HCT116 (cell line): ENCODE measurements at regions not wholly inside any gene's neighbourhood (a gene's known extent, or its start where the extent isn't known, plus 50 kb on each side); places are given as distances from the start of the nearest gene placed in this dataset.

Source experiments
- ATAC-seq: fragments of 200-7000 bp; cut with Tn5 transposase; 2 replicates; pipeline ENCODE4 v1.9.1; 2020; ENCODE audit warnings: mild to moderate bottlenecking, moderate library complexity
- BruUV-seq: library from RNA; stranded (reverse); fragments of 400-500 nt; replicated peaks from 2 replicates; lab custom pipeline; 2021; lab: Mats Ljungman, UMichigan
- CTCF ChIA-PET: fragments of 300-600 bp; sonication (Branson Sonifier 250); formaldehyde crosslinking; loops from one replicate; lab custom pipeline; 2021; ENCODE audit warnings: antibody characterized with exemption; lab: Charles Lee
- POLR2A ChIA-PET: fragments of 300-600, 350-600 bp; sonication (Branson Sonifier 250); formaldehyde crosslinking; loops from one replicate; lab custom pipeline; 2021; ENCODE audit warnings: antibody characterized with exemption; lab: Charles Lee
- RAD21 ChIA-PET, 2 experiments: fragments of 300-600 bp; sonication (Branson Sonifier 250); formaldehyde crosslinking; loops; one replicate each; lab custom pipeline; 2023; ENCODE audit warnings: low total read pairs in 2 of 2; ENCODE audit not compliant: uncharacterized antibody in 2 of 2, unreplicated experiment in 2 of 2, low non-redundant PET in 1 of 2; lab: Charles Lee
- DNase-seq: peaks from one replicate; pipeline ENCODE4 v3.0.0-alpha.2; 2010; ENCODE audit warnings: low read depth, low spot score
- H2AFZ ChIP-seq: fragments of 200-600 bp; shearing (Covaris generic), sonication (generic); 2 replicates; pipeline ENCODE4 v1.6.1; 2017; ENCODE audit warnings: low read depth, mixed run types, mixed read lengths, antibody characterized with exemption, low read length; ENCODE audit not compliant: poor library complexity, severe bottlenecking
- H3K27ac ChIP-seq: 2 replicates; pipeline ENCODE4 v1.5.1; 2012; ENCODE audit warnings: low read depth, low read length
- H3K27me3 ChIP-seq: fragments of 200-600 bp; sonication (generic); 2 replicates; pipeline ENCODE4 v1.6.1; 2016; ENCODE audit warnings: mixed run types, low read length, mixed read lengths; ENCODE audit not compliant: insufficient read depth
- H3K36me3 ChIP-seq, 2 experiments: fragments of 200-500 bp in 1 of 2; fragments of 200-600 bp in 1 of 2; sonication (Bioruptor generic) in 1 of 2; sonication (generic) in 1 of 2; 2 replicates each; pipeline versions ENCODE4 v1.5.1 to v1.6.1; 2014 to 2016; ENCODE audit warnings: low read length in 2 of 2, inconsistent platforms in 1 of 2, mixed read lengths in 1 of 2, mixed run types in 1 of 2; ENCODE audit not compliant: insufficient read depth in 2 of 2, control insufficient read depth in 1 of 2
- H3K4me1 ChIP-seq, 2 experiments: fragments of 200-600 bp in 1 of 2; sonication (generic) in 1 of 2; 2 replicates each; pipeline versions ENCODE4 v1.5.1 to v1.6.1; 2012 to 2017; ENCODE audit warnings: low read length in 2 of 2, inconsistent platforms in 1 of 2, mild to moderate bottlenecking in 1 of 2, mixed read lengths in 1 of 2, mixed run types in 1 of 2, moderate library complexity in 1 of 2; ENCODE audit not compliant: insufficient read depth in 2 of 2, control insufficient read depth in 1 of 2
- H3K4me2 ChIP-seq: fragments of 200-600 bp; sonication (generic); 2 replicates; pipeline ENCODE4 v1.6.1; 2017; ENCODE audit warnings: mixed run types, low read length, mixed read lengths
- H3K4me3 ChIP-seq, 2 experiments: fragments of 200-600 bp in 1 of 2; sonication (generic) in 1 of 2; replicated peaks in 1 of 2; 2 replicates each; pipeline ENCODE4 v1.5.1; 2011 to 2016; ENCODE audit warnings: low read length in 2 of 2, control low read depth in 1 of 2, low read depth in 1 of 2, mild to moderate bottlenecking in 1 of 2, mixed read lengths in 1 of 2, mixed run types in 1 of 2
- H3K79me2 ChIP-seq: fragments of 200-600 bp; sonication (generic); 2 replicates; pipeline ENCODE4 v1.6.1; 2017; ENCODE audit warnings: mild to moderate bottlenecking, mixed run types, low read length, moderate library complexity, mixed read lengths; ENCODE audit not compliant: insufficient read depth
- H3K9ac ChIP-seq: fragments of 200-600 bp; sonication (generic); 2 replicates; pipeline ENCODE4 v1.6.1; 2016; ENCODE audit warnings: low read length, mixed read lengths
- H3K9me2 ChIP-seq: fragments of 200-600 bp; sonication (generic), shearing (Covaris generic); 2 replicates; pipeline ENCODE4 v1.6.1; 2017; ENCODE audit warnings: mixed run types, mild to moderate bottlenecking, moderate library complexity; ENCODE audit not compliant: insufficient read depth
- H3K9me3 ChIP-seq, 2 experiments: fragments of 200-500 bp in 1 of 2; fragments of 200-600 bp in 1 of 2; sonication (Bioruptor generic) in 1 of 2; sonication (generic) in 1 of 2; 2 replicates each; pipeline ENCODE4 v1.6.1; 2014 to 2017; ENCODE audit warnings: low read length in 2 of 2, mixed read lengths in 2 of 2, inconsistent platforms in 1 of 2, low read depth in 1 of 2, mild to moderate bottlenecking in 1 of 2, mixed run types in 1 of 2, moderate library complexity in 1 of 2; ENCODE audit not compliant: control insufficient read depth in 1 of 2, insufficient read depth in 1 of 2
- H4K20me1 ChIP-seq: fragments of 200-600 bp; sonication (generic), shearing (Covaris generic); 2 replicates; pipeline ENCODE4 v1.6.1; 2017; ENCODE audit warnings: mixed run types, mild to moderate bottlenecking, moderate library complexity; ENCODE audit not compliant: insufficient read depth
- CBX3 ChIP-seq: IDR thresholded peaks from 2 replicates; pipeline ENCODE4 v1.6.1; 2012; ENCODE audit warnings: low read depth
- CEBPB ChIP-seq: IDR thresholded peaks from 2 replicates; pipeline ENCODE4 v1.6.1; 2012; ENCODE audit warnings: low read depth
- EGR1 ChIP-seq: IDR thresholded peaks from 2 replicates; pipeline ENCODE4 v1.6.1; 2012; ENCODE audit warnings: low read depth
- ELF1 ChIP-seq: IDR thresholded peaks from 2 replicates; pipeline ENCODE4 v1.6.1; 2012; ENCODE audit warnings: low read depth, borderline replicate concordance
- EZH2 ChIP-seq: fragments of 200-600 bp; sonication (generic); IDR thresholded peaks from 2 replicates; pipeline ENCODE4 v1.6.1; 2017; ENCODE audit warnings: antibody characterized with exemption, mixed run types
- EZH2phosphoT487 ChIP-seq: fragments of 200-600 bp; IDR thresholded peaks from 2 replicates; pipeline ENCODE4 v1.6.1; 2018; ENCODE audit warnings: antibody characterized with exemption, borderline replicate concordance
- FOSL1 ChIP-seq: IDR thresholded peaks from 2 replicates; pipeline ENCODE4 v1.6.1; 2012; ENCODE audit warnings: low read depth
- POLR2A ChIP-seq: IDR thresholded peaks from 2 replicates; pipeline ENCODE4 v1.7.0; 2011; ENCODE audit warnings: borderline replicate concordance; ENCODE audit not compliant: insufficient read depth, insufficient read length; ENCODE audit errors: extremely low read depth
- POLR2AphosphoS5 ChIP-seq: IDR thresholded peaks from 2 replicates; pipeline ENCODE4 v1.6.1; 2011; ENCODE audit warnings: mild to moderate bottlenecking, low read depth, low read length, moderate library complexity
- RAD21 ChIP-seq: IDR thresholded peaks from 2 replicates; pipeline ENCODE4 v1.6.1; 2012; ENCODE audit warnings: low read depth, mild to moderate bottlenecking
- SIN3A ChIP-seq: IDR thresholded peaks from 2 replicates; pipeline ENCODE4 v1.6.1; 2012; ENCODE audit warnings: low read depth
- SP1 ChIP-seq: IDR thresholded peaks from 2 replicates; pipeline ENCODE4 v1.6.1; 2012; ENCODE audit warnings: low read depth
- SRF ChIP-seq: IDR thresholded peaks from 2 replicates; pipeline ENCODE4 v1.6.1; 2012; ENCODE audit warnings: low read depth
- TCF7L2 ChIP-seq: IDR thresholded peaks from 2 replicates; pipeline ENCODE4 v1.7.0; 2011; ENCODE audit warnings: borderline replicate concordance, inconsistent platforms; ENCODE audit not compliant: insufficient read depth, insufficient read length; ENCODE audit errors: extremely low read depth
- ZFX ChIP-seq: fragments of 450-650 bp; IDR thresholded peaks from 2 replicates; pipeline ENCODE4 v1.6.1; 2017
- ZNF274 ChIP-seq: fragments of 200-500 bp; sonication (Bioruptor generic); IDR thresholded peaks from 2 replicates; pipeline ENCODE4 v1.6.1; 2014; ENCODE audit warnings: mild to moderate bottlenecking, low read depth, low read length, inconsistent platforms
- intact Hi-C: fragments of 100-400 bp; cut with micrococcal nuclease; formaldehyde crosslinking; loops from 2 replicates; pipeline ENCODE4 v1.10.0; 2022
- TF ChIP-seq, protein P1 (sequence below): IDR thresholded peaks from 2 replicates; pipeline ENCODE4 v1.6.1; 2012; ENCODE audit warnings: low read depth
- TF ChIP-seq, protein P2 (sequence below): IDR thresholded peaks from 2 replicates; pipeline ENCODE4 v1.6.1; 2011; ENCODE audit warnings: mild to moderate bottlenecking, low read length, moderate library complexity; ENCODE audit not compliant: insufficient replicate concordance; ENCODE audit errors: extremely low read depth
- TF ChIP-seq, protein P3 (sequence below), 3 experiments: fragments of 200-600 bp in 1 of 3; sonication (generic) in 1 of 3; IDR thresholded peaks in 2 of 3; conservative IDR thresholded peaks in 1 of 3; 2 replicates each; pipeline ENCODE4 v1.5.1; 2012 to 2017; ENCODE audit warnings: low read depth in 2 of 3, low read length in 2 of 3, antibody characterized with exemption in 1 of 3, borderline replicate concordance in 1 of 3, control low read depth in 1 of 3, mild to moderate bottlenecking in 1 of 3, mixed read lengths in 1 of 3, mixed run types in 1 of 3, moderate library complexity in 1 of 3; ENCODE audit not compliant: insufficient read depth in 1 of 3
- TF ChIP-seq, protein P4 (sequence below): IDR thresholded peaks from 2 replicates; pipeline ENCODE4 v1.6.1; 2012

DNA sequence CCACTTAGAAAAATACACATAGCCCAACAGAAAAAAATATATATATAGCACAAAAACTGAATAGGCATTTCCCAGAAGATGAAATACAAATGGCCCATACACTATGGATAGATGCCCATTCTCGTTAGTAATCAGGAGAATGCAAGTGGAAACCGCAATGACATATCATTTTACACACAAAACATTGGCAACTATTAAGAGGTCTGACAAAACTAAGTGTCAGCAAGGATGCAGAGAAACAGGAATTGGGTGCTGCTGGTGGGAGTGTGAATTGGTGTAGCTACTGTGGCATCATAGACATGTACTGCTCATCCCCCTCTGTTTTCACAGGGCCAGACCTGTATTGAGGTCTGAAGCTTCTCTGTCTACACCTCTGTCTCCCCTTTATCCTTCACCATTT, 320.0 kb downstream of the IDS start:
- H3K4me3 ChIP-seq: no peak overlapping the region
- ChIA-PET CTCF (no interaction called here), POLR2A (no interaction called here), RAD21 (no interaction called here)
- no peaks in the 10 kb centered on the region for H3K4me1 ChIP-seq
- no peaks in the 10 kb centered on the region for H3K36me3 ChIP-seq
- H3K27ac ChIP-seq: no peak overlapping the region
- H3K9me3 ChIP-seq: no peaks in the 10 kb centered on the region
- H3K27me3 ChIP-seq: no peaks in the 10 kb centered on the region
- TF ChIP-seq, protein P1, sequence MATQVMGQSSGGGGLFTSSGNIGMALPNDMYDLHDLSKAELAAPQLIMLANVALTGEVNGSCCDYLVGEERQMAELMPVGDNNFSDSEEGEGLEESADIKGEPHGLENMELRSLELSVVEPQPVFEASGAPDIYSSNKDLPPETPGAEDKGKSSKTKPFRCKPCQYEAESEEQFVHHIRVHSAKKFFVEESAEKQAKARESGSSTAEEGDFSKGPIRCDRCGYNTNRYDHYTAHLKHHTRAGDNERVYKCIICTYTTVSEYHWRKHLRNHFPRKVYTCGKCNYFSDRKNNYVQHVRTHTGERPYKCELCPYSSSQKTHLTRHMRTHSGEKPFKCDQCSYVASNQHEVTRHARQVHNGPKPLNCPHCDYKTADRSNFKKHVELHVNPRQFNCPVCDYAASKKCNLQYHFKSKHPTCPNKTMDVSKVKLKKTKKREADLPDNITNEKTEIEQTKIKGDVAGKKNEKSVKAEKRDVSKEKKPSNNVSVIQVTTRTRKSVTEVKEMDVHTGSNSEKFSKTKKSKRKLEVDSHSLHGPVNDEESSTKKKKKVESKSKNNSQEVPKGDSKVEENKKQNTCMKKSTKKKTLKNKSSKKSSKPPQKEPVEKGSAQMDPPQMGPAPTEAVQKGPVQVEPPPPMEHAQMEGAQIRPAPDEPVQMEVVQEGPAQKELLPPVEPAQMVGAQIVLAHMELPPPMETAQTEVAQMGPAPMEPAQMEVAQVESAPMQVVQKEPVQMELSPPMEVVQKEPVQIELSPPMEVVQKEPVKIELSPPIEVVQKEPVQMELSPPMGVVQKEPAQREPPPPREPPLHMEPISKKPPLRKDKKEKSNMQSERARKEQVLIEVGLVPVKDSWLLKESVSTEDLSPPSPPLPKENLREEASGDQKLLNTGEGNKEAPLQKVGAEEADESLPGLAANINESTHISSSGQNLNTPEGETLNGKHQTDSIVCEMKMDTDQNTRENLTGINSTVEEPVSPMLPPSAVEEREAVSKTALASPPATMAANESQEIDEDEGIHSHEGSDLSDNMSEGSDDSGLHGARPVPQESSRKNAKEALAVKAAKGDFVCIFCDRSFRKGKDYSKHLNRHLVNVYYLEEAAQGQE: no peak
- no peak for TF ChIP-seq SP1
- TF ChIP-seq ZNF274: no peak
- TF ChIP-seq SIN3A: no peak
- TF ChIP-seq, protein P2, sequence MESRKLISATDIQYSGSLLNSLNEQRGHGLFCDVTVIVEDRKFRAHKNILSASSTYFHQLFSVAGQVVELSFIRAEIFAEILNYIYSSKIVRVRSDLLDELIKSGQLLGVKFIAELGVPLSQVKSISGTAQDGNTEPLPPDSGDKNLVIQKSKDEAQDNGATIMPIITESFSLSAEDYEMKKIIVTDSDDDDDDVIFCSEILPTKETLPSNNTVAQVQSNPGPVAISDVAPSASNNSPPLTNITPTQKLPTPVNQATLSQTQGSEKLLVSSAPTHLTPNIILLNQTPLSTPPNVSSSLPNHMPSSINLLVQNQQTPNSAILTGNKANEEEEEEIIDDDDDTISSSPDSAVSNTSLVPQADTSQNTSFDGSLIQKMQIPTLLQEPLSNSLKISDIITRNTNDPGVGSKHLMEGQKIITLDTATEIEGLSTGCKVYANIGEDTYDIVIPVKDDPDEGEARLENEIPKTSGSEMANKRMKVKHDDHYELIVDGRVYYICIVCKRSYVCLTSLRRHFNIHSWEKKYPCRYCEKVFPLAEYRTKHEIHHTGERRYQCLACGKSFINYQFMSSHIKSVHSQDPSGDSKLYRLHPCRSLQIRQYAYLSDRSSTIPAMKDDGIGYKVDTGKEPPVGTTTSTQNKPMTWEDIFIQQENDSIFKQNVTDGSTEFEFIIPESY: no peak
- no peak for TF ChIP-seq CEBPB
- TF ChIP-seq ELF1: no peak
- TF ChIP-seq ZFX: no peak
- TF ChIP-seq, protein P3, sequence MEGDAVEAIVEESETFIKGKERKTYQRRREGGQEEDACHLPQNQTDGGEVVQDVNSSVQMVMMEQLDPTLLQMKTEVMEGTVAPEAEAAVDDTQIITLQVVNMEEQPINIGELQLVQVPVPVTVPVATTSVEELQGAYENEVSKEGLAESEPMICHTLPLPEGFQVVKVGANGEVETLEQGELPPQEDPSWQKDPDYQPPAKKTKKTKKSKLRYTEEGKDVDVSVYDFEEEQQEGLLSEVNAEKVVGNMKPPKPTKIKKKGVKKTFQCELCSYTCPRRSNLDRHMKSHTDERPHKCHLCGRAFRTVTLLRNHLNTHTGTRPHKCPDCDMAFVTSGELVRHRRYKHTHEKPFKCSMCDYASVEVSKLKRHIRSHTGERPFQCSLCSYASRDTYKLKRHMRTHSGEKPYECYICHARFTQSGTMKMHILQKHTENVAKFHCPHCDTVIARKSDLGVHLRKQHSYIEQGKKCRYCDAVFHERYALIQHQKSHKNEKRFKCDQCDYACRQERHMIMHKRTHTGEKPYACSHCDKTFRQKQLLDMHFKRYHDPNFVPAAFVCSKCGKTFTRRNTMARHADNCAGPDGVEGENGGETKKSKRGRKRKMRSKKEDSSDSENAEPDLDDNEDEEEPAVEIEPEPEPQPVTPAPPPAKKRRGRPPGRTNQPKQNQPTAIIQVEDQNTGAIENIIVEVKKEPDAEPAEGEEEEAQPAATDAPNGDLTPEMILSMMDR (IDR thresholded peaks at IDR 0.05 in 2 of 3, conservative IDR thresholded peaks at IDR 0.05 in 1 of 3; ENCODE audit: borderline replicate concordance in 1 of 3, insufficient read depth in 1 of 3, low read depth in 2 of 3, low read length in 2 of 3): no peak
- TF ChIP-seq FOSL1: no peak
- TF ChIP-seq POLR2A: no peak
- TF ChIP-seq SRF: no peak
- TF ChIP-seq EZH2phosphoT487: no peak
- TF ChIP-seq RAD21: no peak
- no peak for TF ChIP-seq CBX3
- TF ChIP-seq EGR1: no peak
- no peak for TF ChIP-seq EZH2
- TF ChIP-seq POLR2AphosphoS5: no peak
- TF ChIP-seq TCF7L2: no peak
- TF ChIP-seq, protein P4, sequence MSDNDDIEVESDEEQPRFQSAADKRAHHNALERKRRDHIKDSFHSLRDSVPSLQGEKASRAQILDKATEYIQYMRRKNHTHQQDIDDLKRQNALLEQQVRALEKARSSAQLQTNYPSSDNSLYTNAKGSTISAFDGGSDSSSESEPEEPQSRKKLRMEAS: no peak
- no peak overlapping the region for H3K4me2 ChIP-seq
- no peaks in the 10 kb centered on the region for H3K79me2 ChIP-seq
- intact Hi-C loops: no loop called here
- BruUV-seq: no TSS peak
- no peaks in the 10 kb centered on the region for H3K9me2 ChIP-seq
- ATAC-seq: no peak
- H3K9ac ChIP-seq: no peak overlapping the region
- no peaks in the 10 kb centered on the region for H4K20me1 ChIP-seq
- no peak overlapping the region for H2AFZ ChIP-seq
- no peak for DNase-seq
